Right lobe of liver (tissue), 4 donors: ENCODE measurements at regions not wholly inside any gene's neighbourhood (a gene's known extent, or its start where the extent isn't known, plus 50 kb on each side); places are given as distances from the start of the nearest gene placed in this dataset.

Experiments
- POLR2A ChIP-seq: fragments of 450-650 bp; IDR thresholded peaks from one replicate; pipeline ENCODE4 v1.6.1; 2017; ENCODE audit warnings: antibody characterized with exemption, mild to moderate bottlenecking
- TF ChIP-seq, protein P1 (sequence below), 4 donors: fragments of 200-600 bp in 3 of 4; fragments of 450-650 bp in 1 of 4; IDR thresholded peaks; one replicate each; pipeline versions ENCODE4 v1.5.1 to v1.8.0; 2016 to 2022; ENCODE audit warnings: antibody characterized with exemption in 4 of 4, mild to moderate bottlenecking in 2 of 4
- donor health status: DM: no; HTN: no; CAD: no.
- donor health status: DM: no; HTN: no; CAD: no.
- donor health status: DM: no; HTN: yes; CAD: no.

DNA sequence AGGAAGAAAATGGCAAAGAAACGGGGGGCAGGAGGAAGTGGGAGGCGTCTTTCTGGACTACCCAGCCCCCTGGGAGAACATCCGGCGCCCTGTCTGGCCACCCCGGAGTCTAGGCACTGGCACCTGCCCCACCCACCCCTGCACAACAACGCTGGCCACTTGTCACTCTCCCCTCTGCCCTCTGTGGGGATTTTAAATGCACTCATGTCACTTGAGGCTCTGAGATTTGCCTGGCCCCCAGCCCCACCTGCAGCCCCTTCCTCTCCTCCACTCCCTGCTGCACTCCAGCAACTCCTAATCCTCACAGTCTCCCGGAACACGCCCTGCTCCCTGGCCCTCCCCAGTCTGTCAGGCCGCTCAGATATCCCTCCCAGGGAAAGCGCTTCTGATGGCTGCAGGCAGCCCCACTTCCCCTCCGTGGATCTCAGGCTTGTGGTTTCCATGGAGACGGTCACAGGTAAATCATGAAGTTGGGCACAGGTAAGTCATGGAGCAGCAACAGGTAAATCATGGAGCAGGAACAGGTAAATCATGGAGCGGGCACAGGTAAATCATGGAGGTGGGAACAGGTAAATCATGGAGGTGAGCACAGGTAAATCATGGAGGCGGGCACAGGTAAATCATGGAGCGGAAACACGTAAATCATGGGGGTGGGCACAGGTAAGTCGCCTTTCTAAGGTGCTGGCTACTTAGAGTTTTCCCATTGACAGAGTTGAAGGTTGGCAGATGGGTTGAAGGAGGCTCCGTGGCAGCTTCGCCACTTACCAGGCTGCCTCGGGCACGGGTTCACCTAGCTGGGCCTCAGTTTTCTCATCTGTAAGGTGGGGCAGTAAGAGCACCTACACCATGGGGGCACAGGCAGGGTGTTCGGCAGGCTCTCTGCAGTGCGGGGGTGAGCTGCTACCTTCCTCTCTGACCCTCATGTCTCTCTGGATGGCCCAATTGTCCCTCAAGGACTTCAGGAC is 79.0 kb upstream of the SHISAL1 start:
- TF ChIP-seq, protein P1, sequence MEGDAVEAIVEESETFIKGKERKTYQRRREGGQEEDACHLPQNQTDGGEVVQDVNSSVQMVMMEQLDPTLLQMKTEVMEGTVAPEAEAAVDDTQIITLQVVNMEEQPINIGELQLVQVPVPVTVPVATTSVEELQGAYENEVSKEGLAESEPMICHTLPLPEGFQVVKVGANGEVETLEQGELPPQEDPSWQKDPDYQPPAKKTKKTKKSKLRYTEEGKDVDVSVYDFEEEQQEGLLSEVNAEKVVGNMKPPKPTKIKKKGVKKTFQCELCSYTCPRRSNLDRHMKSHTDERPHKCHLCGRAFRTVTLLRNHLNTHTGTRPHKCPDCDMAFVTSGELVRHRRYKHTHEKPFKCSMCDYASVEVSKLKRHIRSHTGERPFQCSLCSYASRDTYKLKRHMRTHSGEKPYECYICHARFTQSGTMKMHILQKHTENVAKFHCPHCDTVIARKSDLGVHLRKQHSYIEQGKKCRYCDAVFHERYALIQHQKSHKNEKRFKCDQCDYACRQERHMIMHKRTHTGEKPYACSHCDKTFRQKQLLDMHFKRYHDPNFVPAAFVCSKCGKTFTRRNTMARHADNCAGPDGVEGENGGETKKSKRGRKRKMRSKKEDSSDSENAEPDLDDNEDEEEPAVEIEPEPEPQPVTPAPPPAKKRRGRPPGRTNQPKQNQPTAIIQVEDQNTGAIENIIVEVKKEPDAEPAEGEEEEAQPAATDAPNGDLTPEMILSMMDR (IDR thresholded peaks at IDR 0.05): no peak
- no peak for TF ChIP-seq POLR2A
